ENCODE measurements at regions not wholly inside any gene's neighbourhood (a gene's known extent, or its start where the extent isn't known, plus 50 kb on each side); places are given as distances from the start of the nearest gene placed in this dataset.

DNA sequence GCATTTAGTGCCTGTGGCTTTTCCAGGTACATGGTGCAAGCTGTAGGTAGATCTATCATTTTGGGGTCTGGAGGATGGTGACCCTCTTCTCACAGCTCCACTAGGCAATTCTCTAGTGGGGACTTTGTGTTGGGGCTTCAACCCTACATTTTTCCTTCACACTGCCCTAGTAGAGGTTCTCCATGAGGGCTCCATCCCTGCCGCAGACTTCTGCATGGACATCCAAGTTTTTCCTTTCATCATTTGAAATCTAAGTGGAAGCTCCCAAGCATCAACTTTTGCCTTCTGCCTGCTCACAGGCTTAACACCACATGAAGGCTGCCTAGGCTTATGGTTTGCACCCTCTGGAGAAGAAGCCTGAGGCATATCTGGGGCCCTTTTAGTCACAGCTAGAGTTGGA, 492.7 kb downstream of the PIK3C3 start:
- no peak overlapping the region for H3K4me3 ChIP-seq (ENCODE audit: control insufficient read depth, low read depth, low read length)
- DNase-seq (ENCODE audit: low read depth), result no peak
- TF ChIP-seq, protein P1, sequence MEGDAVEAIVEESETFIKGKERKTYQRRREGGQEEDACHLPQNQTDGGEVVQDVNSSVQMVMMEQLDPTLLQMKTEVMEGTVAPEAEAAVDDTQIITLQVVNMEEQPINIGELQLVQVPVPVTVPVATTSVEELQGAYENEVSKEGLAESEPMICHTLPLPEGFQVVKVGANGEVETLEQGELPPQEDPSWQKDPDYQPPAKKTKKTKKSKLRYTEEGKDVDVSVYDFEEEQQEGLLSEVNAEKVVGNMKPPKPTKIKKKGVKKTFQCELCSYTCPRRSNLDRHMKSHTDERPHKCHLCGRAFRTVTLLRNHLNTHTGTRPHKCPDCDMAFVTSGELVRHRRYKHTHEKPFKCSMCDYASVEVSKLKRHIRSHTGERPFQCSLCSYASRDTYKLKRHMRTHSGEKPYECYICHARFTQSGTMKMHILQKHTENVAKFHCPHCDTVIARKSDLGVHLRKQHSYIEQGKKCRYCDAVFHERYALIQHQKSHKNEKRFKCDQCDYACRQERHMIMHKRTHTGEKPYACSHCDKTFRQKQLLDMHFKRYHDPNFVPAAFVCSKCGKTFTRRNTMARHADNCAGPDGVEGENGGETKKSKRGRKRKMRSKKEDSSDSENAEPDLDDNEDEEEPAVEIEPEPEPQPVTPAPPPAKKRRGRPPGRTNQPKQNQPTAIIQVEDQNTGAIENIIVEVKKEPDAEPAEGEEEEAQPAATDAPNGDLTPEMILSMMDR (conservative IDR thresholded peaks at IDR 0.05; ENCODE audit: control insufficient read depth, insufficient read depth, low read depth, low read length), result no peak

DNA sequence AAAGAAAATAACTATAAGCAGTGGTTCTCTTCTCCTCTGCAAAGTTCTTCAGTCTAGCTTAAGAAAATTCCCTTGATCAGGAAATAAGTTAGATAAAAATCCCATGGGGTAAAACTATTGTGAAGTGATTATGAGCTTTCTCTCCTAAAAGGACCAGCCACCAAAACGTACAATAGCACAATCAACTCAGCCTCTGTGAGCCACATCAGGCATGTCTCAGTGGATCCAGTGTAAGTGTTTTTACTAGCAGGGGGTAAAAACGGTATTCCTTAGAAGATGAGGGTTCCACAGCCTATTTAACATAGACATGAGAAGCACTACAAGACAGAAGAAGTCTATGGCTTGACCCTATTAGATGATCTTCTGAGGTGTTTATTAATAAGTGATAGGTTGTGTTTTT, 503.2 kb downstream of the PIK3C3 start:
- no peak overlapping the region for H3K4me3 ChIP-seq (ENCODE audit: control insufficient read depth, low read depth, low read length)
- no peak for DNase-seq (ENCODE audit: low read depth)
- TF ChIP-seq, protein P1 (conservative IDR thresholded peaks at IDR 0.05; ENCODE audit: control insufficient read depth, insufficient read depth, low read depth, low read length), result no peak

DNA sequence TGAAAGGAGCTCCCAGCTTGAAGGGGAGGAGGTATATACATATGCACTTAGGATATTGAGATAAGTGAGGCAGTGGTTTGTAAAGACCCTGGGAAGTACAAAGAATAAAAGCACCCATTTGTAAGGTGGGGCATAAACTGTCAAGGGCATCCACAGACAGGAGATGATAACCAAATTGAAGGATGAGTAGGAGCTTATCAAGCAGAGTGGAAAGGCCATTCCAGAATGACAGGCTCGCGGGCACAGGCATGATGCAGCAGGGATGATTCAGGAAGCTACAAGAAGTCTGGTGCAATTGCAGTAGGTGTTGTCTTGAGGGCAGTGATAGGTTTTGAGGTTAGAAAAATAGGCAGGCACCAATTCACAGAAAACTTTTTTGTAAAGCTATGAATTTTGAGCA, 504.8 kb downstream of the PIK3C3 start:
- DNase-seq (ENCODE audit: low read depth), result no peak
- H3K4me3 ChIP-seq (ENCODE audit: control insufficient read depth, low read depth, low read length), result no peak overlapping the region
- TF ChIP-seq, protein P1 (conservative IDR thresholded peaks at IDR 0.05; ENCODE audit: control insufficient read depth, insufficient read depth, low read depth, low read length), result no peak

DNA sequence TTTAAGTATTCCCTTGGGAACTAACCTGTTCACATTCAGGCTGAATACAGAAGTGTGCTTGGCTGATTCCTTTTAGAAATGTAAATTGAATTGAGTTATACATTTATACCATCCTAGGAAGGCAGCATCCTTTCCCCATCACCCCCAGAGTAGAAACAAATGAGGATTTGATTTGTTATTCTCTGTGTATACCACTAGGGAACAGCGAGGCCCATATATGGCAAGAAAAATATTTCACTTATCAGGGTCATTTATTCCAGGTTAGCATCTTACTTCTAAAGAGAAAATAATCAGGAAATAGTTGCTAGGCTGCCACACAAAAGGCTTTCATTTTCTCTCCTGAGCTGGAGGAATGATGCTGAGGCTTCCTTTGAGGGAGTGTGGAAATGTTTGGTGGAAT, 516.9 kb downstream of the PIK3C3 start:
- TF ChIP-seq, protein P1 (conservative IDR thresholded peaks at IDR 0.05; ENCODE audit: control insufficient read depth, insufficient read depth, low read depth, low read length), result no peak
- DNase-seq (ENCODE audit: low read depth), result no peak
- no peak overlapping the region for H3K4me3 ChIP-seq (ENCODE audit: control insufficient read depth, low read depth, low read length)

DNA sequence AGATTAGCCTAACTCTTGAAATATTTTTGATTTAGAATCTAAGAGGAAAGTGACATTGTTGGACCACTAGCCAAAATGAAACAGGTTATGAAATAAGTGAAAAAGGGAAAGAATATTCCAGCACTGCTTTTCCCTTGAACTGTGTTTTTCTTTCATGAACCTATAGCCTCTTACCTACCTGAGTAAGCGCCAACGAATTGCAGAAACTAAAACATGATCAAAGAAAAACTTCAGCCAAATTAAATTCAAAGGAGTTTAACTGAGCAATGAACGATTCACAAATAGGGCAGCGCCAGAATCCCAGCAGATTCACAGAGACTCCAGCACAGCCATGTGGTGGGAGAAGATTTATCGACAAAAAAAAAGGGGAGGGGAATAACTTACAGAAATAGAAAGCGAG, 518.6 kb downstream of the PIK3C3 start:
- TF ChIP-seq, protein P1 (conservative IDR thresholded peaks at IDR 0.05; ENCODE audit: control insufficient read depth, insufficient read depth, low read depth, low read length), result no peak
- DNase-seq (ENCODE audit: low read depth), result no peak
- no peak overlapping the region for H3K4me3 ChIP-seq (ENCODE audit: control insufficient read depth, low read depth, low read length)

DNA sequence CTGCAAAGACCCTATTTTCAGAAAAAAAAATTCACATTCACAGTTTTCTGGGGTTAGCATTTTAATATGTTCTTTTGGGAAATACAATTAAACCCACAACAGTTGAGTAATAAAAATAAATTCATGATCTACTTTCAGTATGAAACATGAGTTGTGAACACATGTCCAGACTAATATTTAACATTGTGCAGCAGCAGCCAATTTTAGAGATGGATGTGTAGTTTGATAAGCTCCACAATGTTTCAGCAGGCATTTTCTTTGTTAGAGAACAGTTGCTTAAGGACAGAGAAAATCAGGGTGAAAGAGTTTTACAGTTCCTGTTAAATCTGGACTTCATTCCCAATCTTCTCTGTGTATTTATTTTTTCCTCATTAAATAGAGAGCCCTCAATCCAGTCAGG, 519.5 kb downstream of the PIK3C3 start:
- TF ChIP-seq, protein P1 (conservative IDR thresholded peaks at IDR 0.05; ENCODE audit: control insufficient read depth, insufficient read depth, low read depth, low read length), result no peak
- DNase-seq (ENCODE audit: low read depth), result no peak
- H3K4me3 ChIP-seq (ENCODE audit: control insufficient read depth, low read depth, low read length), result no peak overlapping the region

DNA sequence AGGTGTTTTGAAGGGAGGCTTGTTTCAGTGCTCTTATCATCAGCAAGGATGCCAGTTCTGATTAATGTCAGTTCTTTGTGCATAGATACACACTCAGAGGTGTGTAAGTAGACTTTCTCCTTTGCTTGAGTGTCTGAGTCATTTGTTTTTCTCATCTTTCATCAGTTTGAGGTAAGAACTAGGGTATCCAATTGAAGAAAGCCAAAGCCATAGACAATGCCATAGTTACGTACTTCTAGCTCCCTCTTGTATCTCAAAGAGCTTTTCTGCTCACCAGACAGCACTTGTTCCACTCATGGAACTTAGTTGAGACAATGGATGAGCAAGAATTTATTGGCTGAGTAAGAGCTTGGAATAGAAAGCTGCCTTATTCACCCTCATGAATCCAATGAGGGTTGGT, 520.1 kb downstream of the PIK3C3 start:
- TF ChIP-seq, protein P1 (conservative IDR thresholded peaks at IDR 0.05; ENCODE audit: control insufficient read depth, insufficient read depth, low read depth, low read length), result no peak
- H3K4me3 ChIP-seq (ENCODE audit: control insufficient read depth, low read depth, low read length), result no peak overlapping the region
- no peak for DNase-seq (ENCODE audit: low read depth)

Data from fibroblast of mammary gland (primary cell).